Endodermal cell (in vitro differentiated cells): ENCODE measurements at regions not wholly inside any gene's neighbourhood (a gene's known extent, or its start where the extent isn't known, plus 50 kb on each side); places are given as distances from the start of the nearest gene placed in this dataset.
"Not testable (repeated sequence)": the region's sequence is repeated elsewhere in the genome, so short reads cannot be mapped to it uniquely, and the experiment has no call there.

Experiments
- DNase-seq: peaks from one replicate; pipeline ENCODE4 v3.0.0-alpha.2; 2017
- H3K27ac ChIP-seq: 2 replicates; pipeline ENCODE4 v1.5.1; 2013; ENCODE audit warnings: mild to moderate bottlenecking, low read depth, low read length, moderate library complexity
- H3K27me3 ChIP-seq: 2 replicates; pipeline ENCODE4 v1.6.1; 2013; ENCODE audit warnings: mild to moderate bottlenecking, low read length, moderate library complexity; ENCODE audit not compliant: insufficient read depth, control insufficient read depth, poor library complexity, severe bottlenecking
- H3K36me3 ChIP-seq: 2 replicates; pipeline ENCODE4 v1.7.0; 2013; ENCODE audit warnings: mild to moderate bottlenecking, low read length, moderate library complexity; ENCODE audit not compliant: control insufficient read depth, insufficient read depth
- H3K4me1 ChIP-seq: one replicate; pipeline ENCODE4 v1.7.0; 2013; ENCODE audit warnings: low read length; ENCODE audit not compliant: control insufficient read depth, insufficient read depth
- H3K4me3 ChIP-seq: 2 replicates; pipeline ENCODE4 v1.5.1; 2013; ENCODE audit warnings: mild to moderate bottlenecking, low read length, moderate library complexity
- H3K9ac ChIP-seq: 2 replicates; pipeline ENCODE4 v1.6.1; 2013; ENCODE audit warnings: mild to moderate bottlenecking, low read length, moderate library complexity; ENCODE audit not compliant: poor library complexity, severe bottlenecking; ENCODE audit errors: extremely low read depth
- H3K9me3 ChIP-seq: 2 replicates; pipeline ENCODE4 v1.6.1; 2013; ENCODE audit warnings: mild to moderate bottlenecking, low read length, moderate library complexity; ENCODE audit not compliant: control insufficient read depth
- H3K27ac Mint-ChIP-seq: 2 replicates; pipeline ENCODE4 v1.8.0; 2020; ENCODE audit warnings: mixed read lengths
- H3K27me3 Mint-ChIP-seq: 2 replicates; pipeline ENCODE4 v1.8.0; 2021; ENCODE audit warnings: mild to moderate bottlenecking, mixed read lengths; ENCODE audit not compliant: insufficient read depth
- H3K36me3 Mint-ChIP-seq: 2 replicates; pipeline ENCODE4 v1.8.0; 2020; ENCODE audit warnings: low read depth, mixed read lengths
- H3K4me1 Mint-ChIP-seq: 2 replicates; pipeline ENCODE4 v1.8.0; 2020; ENCODE audit warnings: mixed read lengths
- H3K4me3 Mint-ChIP-seq: 2 replicates; pipeline ENCODE4 v1.8.0; 2020; ENCODE audit warnings: mild to moderate bottlenecking, moderate library complexity, mixed read lengths
- H3K9me3 Mint-ChIP-seq: 2 replicates; pipeline ENCODE4 v1.8.0; 2020; ENCODE audit warnings: mild to moderate bottlenecking, mixed read lengths
- WGBS, 2 experiments: methylation state at CpG; one replicate each; pipeline versions ENCODE4 v1.1.5 to v1.1.7; 2013; ENCODE audit warnings: missing lambda C conversion rate in 2 of 2, mixed read lengths in 1 of 2; ENCODE audit not compliant: insufficient coverage in 1 of 2, insufficient read length in 1 of 2; 5-methylcytosine and 5-hydroxymethylcytosine counted together
- TF ChIP-seq, protein P1 (sequence below): fragments of 200-600 bp; sonication (generic); conservative IDR thresholded peaks from 2 replicates; pipeline ENCODE4 v1.5.0; 2021; ENCODE audit warnings: antibody characterized with exemption, mild to moderate bottlenecking

DNA sequence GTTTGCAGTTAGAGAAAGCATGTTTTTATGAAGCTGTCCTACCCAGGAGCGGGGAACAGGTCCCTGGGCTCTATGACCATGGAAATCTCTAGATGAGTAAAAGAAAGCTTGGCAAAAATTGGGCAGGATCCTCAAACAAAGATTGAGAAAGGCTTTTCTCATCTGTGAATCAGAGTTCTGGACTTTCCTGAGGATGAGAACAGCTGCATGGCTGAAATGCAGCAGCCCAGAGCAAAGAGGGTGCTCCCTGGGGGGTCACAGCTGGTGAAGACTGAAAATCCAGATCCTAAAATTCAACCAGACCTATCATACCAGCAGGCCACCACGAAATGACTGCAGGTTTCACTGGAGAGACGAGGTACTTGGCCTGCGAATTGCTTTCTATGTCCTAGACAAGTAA lies 65.7 kb upstream of the APP start:
- H3K9me3 Mint-ChIP-seq, result peaks cover 6% of the 10 kb centered on the region
- Histone ChIP-seq H3K9me3 (peaks cover 23% of the 10 kb centered on the region), H3K36me3 (no peaks in the 10 kb centered on the region), H3K4me1 (no peaks in the 10 kb centered on the region), H3K27ac (no peak overlapping the region), H3K27me3 (no peaks in the 10 kb centered on the region), H3K4me3 (no peak overlapping the region), H3K9ac (no peak overlapping the region)
- DNase-seq, result peak; percentile 24
- TF ChIP-seq, protein P1, sequence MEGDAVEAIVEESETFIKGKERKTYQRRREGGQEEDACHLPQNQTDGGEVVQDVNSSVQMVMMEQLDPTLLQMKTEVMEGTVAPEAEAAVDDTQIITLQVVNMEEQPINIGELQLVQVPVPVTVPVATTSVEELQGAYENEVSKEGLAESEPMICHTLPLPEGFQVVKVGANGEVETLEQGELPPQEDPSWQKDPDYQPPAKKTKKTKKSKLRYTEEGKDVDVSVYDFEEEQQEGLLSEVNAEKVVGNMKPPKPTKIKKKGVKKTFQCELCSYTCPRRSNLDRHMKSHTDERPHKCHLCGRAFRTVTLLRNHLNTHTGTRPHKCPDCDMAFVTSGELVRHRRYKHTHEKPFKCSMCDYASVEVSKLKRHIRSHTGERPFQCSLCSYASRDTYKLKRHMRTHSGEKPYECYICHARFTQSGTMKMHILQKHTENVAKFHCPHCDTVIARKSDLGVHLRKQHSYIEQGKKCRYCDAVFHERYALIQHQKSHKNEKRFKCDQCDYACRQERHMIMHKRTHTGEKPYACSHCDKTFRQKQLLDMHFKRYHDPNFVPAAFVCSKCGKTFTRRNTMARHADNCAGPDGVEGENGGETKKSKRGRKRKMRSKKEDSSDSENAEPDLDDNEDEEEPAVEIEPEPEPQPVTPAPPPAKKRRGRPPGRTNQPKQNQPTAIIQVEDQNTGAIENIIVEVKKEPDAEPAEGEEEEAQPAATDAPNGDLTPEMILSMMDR, result no peak
- peaks cover 4% of the 10 kb centered on the region for H3K27me3 Mint-ChIP-seq
- no peaks in the 10 kb centered on the region for H3K4me1 Mint-ChIP-seq
- 87 to 89% methylated on average over 3 to 4 of the region's 4 CpGs for WGBS, 2 experiments
- no peak overlapping the region for H3K27ac Mint-ChIP-seq
- peaks cover 15% of the 10 kb centered on the region for H3K36me3 Mint-ChIP-seq
- no peak overlapping the region for H3K4me3 Mint-ChIP-seq

DNA sequence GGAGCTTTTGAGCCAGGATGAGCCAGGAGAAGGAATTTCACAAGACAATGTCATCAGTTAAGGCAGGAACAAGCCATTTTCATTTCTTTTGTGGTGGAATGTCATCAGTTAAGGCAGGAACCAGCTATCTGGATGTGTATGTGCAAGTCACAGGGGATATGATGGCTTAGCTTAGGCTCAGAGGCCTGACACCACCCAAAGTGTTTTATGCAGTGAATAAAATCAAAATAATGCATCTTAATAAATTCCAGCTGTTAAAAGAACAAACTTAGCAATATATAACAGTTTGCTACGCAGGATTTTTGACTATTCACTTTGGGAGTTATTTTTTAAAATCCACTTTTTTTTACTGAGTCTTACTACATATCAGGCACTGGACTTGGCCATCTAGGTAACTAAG lies 62.7 kb upstream of the APP start:
- H3K4me3 Mint-ChIP-seq, H3K27me3 ChIP-seq, H3K27ac Mint-ChIP-seq, H3K27me3 Mint-ChIP-seq, H3K4me1 Mint-ChIP-seq, H3K27ac ChIP-seq, H3K36me3 ChIP-seq, H3K9ac ChIP-seq, H3K9me3 Mint-ChIP-seq, H3K4me1 ChIP-seq: not testable (repeated sequence)
- WGBS, 2 experiments, result 100% methylated on average over 1 of the region's 1 CpG; no CpG with 5 or more reads in 1 of the 2 experiments
- DNase-seq, result peak; percentile 6
- peak overlapping the region; percentile 58 for H3K4me3 ChIP-seq
- H3K9me3 ChIP-seq, result peaks cover 23% of the 10 kb centered on the region
- H3K36me3 Mint-ChIP-seq, result peaks cover 15% of the 10 kb centered on the region

- not testable (repeated sequence) for H3K9ac ChIP-seq, H3K4me3 ChIP-seq, H3K36me3 ChIP-seq, H3K27ac Mint-ChIP-seq, H3K27ac ChIP-seq, H3K4me3 Mint-ChIP-seq, H3K9me3 Mint-ChIP-seq, H3K27me3 ChIP-seq, H3K27me3 Mint-ChIP-seq, H3K4me1 ChIP-seq, H3K4me1 Mint-ChIP-seq
- H3K9me3 ChIP-seq, result peaks cover 23% of the 10 kb centered on the region
- WGBS, 2 experiments, result 82% methylated on average over 8 of the region's 8 CpGs; no CpG with 5 or more reads in 1 of the 2 experiments
- peak; percentile 20 for DNase-seq
- H3K36me3 Mint-ChIP-seq, result peaks cover 15% of the 10 kb centered on the region
Observed at GRCh38 chr21:26232491-26232890, 61.9 kb upstream of the APP start.

DNA sequence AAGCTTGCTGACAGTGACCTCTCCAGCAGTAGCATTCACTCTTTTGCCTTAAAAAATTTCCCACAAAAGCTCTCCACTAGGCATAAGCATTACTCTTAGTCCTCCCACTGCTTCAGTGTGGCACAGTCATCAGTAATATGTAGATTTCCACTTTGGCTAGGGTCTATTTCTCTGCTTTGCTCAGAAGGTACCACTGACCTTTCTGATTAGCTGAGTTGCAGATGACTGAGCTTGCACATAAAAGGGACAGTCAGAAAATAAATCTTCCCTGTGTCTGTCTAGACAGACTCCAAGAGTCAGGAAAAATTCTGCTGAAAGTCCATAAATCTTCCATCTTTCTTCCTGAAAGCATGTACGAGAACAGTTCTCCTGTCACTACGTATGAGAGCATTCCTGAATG lies 56.6 kb upstream of the APP start:
- Histone ChIP-seq H3K27me3 (no peaks in the 10 kb centered on the region), H3K36me3 (no peaks in the 10 kb centered on the region), H3K4me1 (no peaks in the 10 kb centered on the region), H3K27ac (no peak overlapping the region), H3K4me3 (no peak overlapping the region), H3K9ac (no peak overlapping the region), H3K9me3 (no peaks in the 10 kb centered on the region)
- no peaks in the 10 kb centered on the region for H3K9me3 Mint-ChIP-seq
- no peak for DNase-seq
- peaks cover 16% of the 10 kb centered on the region for H3K4me1 Mint-ChIP-seq
- H3K27ac Mint-ChIP-seq, result no peak overlapping the region
- 80% methylated on average over 2 of the region's 2 CpGs; no CpG with 5 or more reads in 1 of the 2 experiments for whole genome bisulfite sequencing, 2 experiments
- no peak overlapping the region for H3K4me3 Mint-ChIP-seq
- no peaks in the 10 kb centered on the region for H3K27me3 Mint-ChIP-seq
- peaks cover 4% of the 10 kb centered on the region for H3K36me3 Mint-ChIP-seq
- TF ChIP-seq, protein P1, result no peak
